MCF 10A (cell line): ENCODE measurements at regions not wholly inside any gene's neighbourhood (a gene's known extent, or its start where the extent isn't known, plus 50 kb on each side); places are given as distances from the start of the nearest gene placed in this dataset.

ENCODE experiments used
- BruUV-seq: library from RNA; stranded (reverse); fragments of 400-500 nt; replicated peaks from 2 replicates; lab custom pipeline; 2021; lab: Mats Ljungman, UMichigan
- CTCF ChIA-PET: fragments of 300-600 bp; sonication (Branson Sonifier 250); formaldehyde crosslinking; extraction: SDS; loops from one replicate; lab custom pipeline; 2021; ENCODE audit warnings: antibody characterized with exemption, inconsistent platforms; lab: Yijun Ruan, JAX
- POLR2A ChIA-PET: fragments of 300-600, 350-650 bp; sonication (Branson Sonifier 250); formaldehyde crosslinking; extraction: SDS; loops from one replicate; lab custom pipeline; 2020; ENCODE audit warnings: antibody characterized with exemption, inconsistent platforms; lab: Yijun Ruan, JAX
- DNase-seq: peaks from one replicate; pipeline ENCODE4 v3.0.0-alpha.2; 2018; ENCODE audit not compliant: unreplicated experiment
- H3K27ac Mint-ChIP-seq: one replicate; pipeline ENCODE4 v1.8.0; 2022; ENCODE audit warnings: mild to moderate bottlenecking, low read depth, mixed read lengths; ENCODE audit not compliant: unreplicated experiment
- H3K27me3 Mint-ChIP-seq: one replicate; pipeline ENCODE4 v1.8.0; 2022; ENCODE audit warnings: mixed read lengths; ENCODE audit not compliant: insufficient read depth, unreplicated experiment
- H3K36me3 Mint-ChIP-seq: one replicate; pipeline ENCODE4 v1.8.0; 2022; ENCODE audit warnings: mild to moderate bottlenecking, moderate library complexity, mixed read lengths; ENCODE audit not compliant: insufficient read depth, unreplicated experiment
- H3K4me1 Mint-ChIP-seq: one replicate; pipeline ENCODE4 v1.8.0; 2022; ENCODE audit warnings: mixed read lengths; ENCODE audit not compliant: insufficient read depth, unreplicated experiment
- H3K4me3 Mint-ChIP-seq: one replicate; pipeline ENCODE4 v1.8.0; 2022; ENCODE audit warnings: mild to moderate bottlenecking, moderate library complexity, mixed read lengths; ENCODE audit not compliant: unreplicated experiment
- H3K9me3 Mint-ChIP-seq: one replicate; pipeline ENCODE4 v1.8.0; 2022; ENCODE audit warnings: mixed read lengths; ENCODE audit not compliant: unreplicated experiment
- intact Hi-C: fragments of 100-400 bp; cut with micrococcal nuclease; formaldehyde crosslinking; loops from 2 replicates; pipeline ENCODE4 v1.14.1; 2022
- TF ChIP-seq, protein P1 (sequence below): fragments of 200-600 bp; IDR thresholded peaks from one replicate; pipeline ENCODE4 v1.8.0; 2022; ENCODE audit warnings: antibody characterized with exemption, mild to moderate bottlenecking; ENCODE audit not compliant: unreplicated experiment

DNA sequence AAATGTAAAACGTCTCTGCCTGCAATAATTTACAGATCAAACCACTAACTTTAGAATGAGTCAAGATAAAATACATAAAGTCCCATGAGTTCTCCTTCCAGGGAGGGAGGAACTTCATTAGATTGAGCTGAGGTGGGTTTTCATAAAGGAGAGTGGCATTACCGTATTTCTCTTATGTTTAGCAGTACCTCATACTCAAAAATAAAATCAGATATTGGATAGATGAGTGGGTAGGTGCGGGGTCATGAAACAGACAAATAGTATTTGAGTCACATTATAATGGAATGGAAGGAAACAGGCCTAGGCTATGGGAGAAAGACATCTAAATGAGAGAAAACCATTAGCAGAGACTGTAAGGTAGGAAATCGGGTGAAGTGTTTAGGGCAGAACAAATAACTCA is 166.1 kb upstream of the SMLR1 start:
- intact Hi-C loops: no loop called here
- CTCF ChIA-PET: interaction anchor here (0.6 kb wide), 1 partner anchor 171 kb away, joined by 3 read pairs; no protein-coding TSS in a partner anchor
- Mint-ChIP-seq H3K4me3 (no peak overlapping the region), H3K27ac (no peak overlapping the region), H3K27me3 (no peaks in the 10 kb centered on the region), H3K36me3 (no peaks in the 10 kb centered on the region), H3K9me3 (no peaks in the 10 kb centered on the region), H3K4me1 (no peaks in the 10 kb centered on the region)
- POLR2A ChIA-PET: interaction anchor here (0.8 to 1.4 kb wide), 2 partner anchors 19 to 20 kb away, joined by 3 to 4 read pairs; no protein-coding TSS in a partner anchor
- BruUV-seq: no TSS peak
- TF ChIP-seq, protein P1, sequence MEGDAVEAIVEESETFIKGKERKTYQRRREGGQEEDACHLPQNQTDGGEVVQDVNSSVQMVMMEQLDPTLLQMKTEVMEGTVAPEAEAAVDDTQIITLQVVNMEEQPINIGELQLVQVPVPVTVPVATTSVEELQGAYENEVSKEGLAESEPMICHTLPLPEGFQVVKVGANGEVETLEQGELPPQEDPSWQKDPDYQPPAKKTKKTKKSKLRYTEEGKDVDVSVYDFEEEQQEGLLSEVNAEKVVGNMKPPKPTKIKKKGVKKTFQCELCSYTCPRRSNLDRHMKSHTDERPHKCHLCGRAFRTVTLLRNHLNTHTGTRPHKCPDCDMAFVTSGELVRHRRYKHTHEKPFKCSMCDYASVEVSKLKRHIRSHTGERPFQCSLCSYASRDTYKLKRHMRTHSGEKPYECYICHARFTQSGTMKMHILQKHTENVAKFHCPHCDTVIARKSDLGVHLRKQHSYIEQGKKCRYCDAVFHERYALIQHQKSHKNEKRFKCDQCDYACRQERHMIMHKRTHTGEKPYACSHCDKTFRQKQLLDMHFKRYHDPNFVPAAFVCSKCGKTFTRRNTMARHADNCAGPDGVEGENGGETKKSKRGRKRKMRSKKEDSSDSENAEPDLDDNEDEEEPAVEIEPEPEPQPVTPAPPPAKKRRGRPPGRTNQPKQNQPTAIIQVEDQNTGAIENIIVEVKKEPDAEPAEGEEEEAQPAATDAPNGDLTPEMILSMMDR: no peak
- no peak for DNase-seq

DNA sequence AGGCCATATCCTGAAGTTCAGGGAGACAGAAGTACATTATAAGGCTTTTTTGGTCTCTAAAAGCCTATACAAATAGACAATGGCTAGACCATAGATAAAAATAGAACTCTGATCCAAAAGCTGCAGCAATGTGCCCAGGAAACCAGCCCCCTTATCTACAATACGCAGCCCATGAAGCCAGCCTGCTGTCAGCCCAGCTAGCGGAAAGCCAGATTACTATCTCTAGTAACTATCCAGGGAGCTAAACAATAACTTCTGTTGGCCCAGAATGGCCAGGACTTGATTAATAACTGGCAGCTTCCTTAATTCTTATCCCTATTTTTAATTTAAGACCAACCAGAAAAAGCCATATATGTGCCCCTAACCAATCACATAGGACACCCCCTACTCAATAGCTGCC is 160.4 kb upstream of the SMLR1 start:
- Mint-ChIP-seq H3K27me3 (no peaks in the 10 kb centered on the region), H3K9me3 (no peaks in the 10 kb centered on the region), H3K36me3 (no peaks in the 10 kb centered on the region), H3K27ac (no peak overlapping the region), H3K4me1 (no peaks in the 10 kb centered on the region), H3K4me3 (no peak overlapping the region)
- BruUV-seq: no TSS peak
- ChIA-PET CTCF (interaction anchor here (0.7 kb wide), 1 partner anchor 97 kb away, joined by 3 read pairs; no protein-coding TSS in a partner anchor), POLR2A (interaction anchor here (1.1 kb wide), 1 partner anchor 12 kb away, joined by 3 read pairs; no protein-coding TSS in a partner anchor)
- DNase-seq: no peak
- intact Hi-C loops: no loop called here
- TF ChIP-seq, protein P1: no peak

DNA sequence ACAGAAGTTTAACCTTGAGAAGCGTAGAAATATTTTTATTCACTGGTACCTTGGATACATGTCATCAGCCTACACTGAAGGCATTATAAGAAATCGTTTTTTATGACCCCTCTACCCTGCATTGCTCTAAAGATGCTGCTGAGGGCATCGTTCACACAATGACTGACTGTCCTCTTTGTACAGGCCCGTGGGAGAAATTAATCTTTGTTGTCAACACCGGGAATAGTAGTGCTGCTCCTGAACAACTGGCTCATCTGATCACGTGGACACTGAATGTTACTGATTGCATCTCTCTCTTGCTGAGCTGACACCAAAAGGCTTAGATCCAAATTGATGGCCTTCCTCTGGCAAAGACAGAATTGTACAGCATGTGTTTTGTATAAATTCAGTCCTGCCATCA is 157.1 kb upstream of the SMLR1 start:
- Mint-ChIP-seq H3K36me3 (no peaks in the 10 kb centered on the region), H3K9me3 (no peaks in the 10 kb centered on the region), H3K4me1 (peaks cover 2% of the 10 kb centered on the region), H3K27ac (no peak overlapping the region), H3K4me3 (no peak overlapping the region), H3K27me3 (no peaks in the 10 kb centered on the region)
- intact Hi-C loops: no loop called here
- POLR2A ChIA-PET: no interaction called here
- no TSS peak for BruUV-seq
- CTCF ChIA-PET: no interaction called here
- no peak for DNase-seq
- TF ChIP-seq, protein P1: no peak

DNA sequence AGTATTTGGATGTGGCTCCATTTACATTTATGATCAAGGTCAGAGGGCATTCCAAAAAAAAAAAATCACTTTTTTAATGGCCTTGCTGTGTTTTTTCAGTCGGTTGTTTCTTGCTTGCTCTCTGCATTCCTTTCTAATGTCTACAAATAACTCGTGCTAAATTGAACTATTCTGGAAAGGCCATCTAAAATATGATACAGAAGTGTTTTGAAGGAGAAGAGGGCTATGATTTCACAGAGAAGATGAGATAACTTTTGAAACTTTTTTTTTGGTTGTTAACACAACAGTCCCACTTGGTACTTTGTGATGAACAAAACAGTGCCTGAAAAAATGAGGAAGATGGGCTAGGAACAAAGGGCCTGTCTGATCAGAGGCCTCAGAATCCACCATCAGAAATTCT is 156.1 kb upstream of the SMLR1 start:
- ChIA-PET CTCF (no interaction called here), POLR2A (no interaction called here)
- Mint-ChIP-seq H3K4me1 (peaks cover 6% of the 10 kb centered on the region), H3K36me3 (no peaks in the 10 kb centered on the region), H3K27ac (no peak overlapping the region), H3K9me3 (no peaks in the 10 kb centered on the region), H3K27me3 (no peaks in the 10 kb centered on the region), H3K4me3 (no peak overlapping the region)
- no TSS peak for BruUV-seq
- TF ChIP-seq, protein P1: no peak
- no peak for DNase-seq
- intact Hi-C loops: no loop called here
